H54 (cell line): ENCODE measurements at regions not wholly inside any gene's neighbourhood (a gene's known extent, or its start where the extent isn't known, plus 50 kb on each side); places are given as distances from the start of the nearest gene placed in this dataset.

ENCODE experiments used
- DNase-seq: peaks from one replicate; pipeline ENCODE4 v3.0.0; 2011; ENCODE audit warnings: low spot score, mixed read lengths; ENCODE audit not compliant: insufficient read length
- FAIRE-seq: peaks from 3 replicates; lab custom pipeline; 2011; peaks lifted over from hg19 to GRCh38; lab: Jason Lieb, UNC
- POLR2A ChIP-seq: IDR thresholded peaks from 2 replicates; pipeline ENCODE4 v1.6.1; 2011; ENCODE audit warnings: low read depth, mild to moderate bottlenecking, low read length

- DNase-seq (no peak), FAIRE-seq (no peak)
- TF ChIP-seq POLR2A, result no peak
These were observed 197.1 kb upstream of the PDE5A start for GRCh38 chr4:119825696-119826095.

DNA sequence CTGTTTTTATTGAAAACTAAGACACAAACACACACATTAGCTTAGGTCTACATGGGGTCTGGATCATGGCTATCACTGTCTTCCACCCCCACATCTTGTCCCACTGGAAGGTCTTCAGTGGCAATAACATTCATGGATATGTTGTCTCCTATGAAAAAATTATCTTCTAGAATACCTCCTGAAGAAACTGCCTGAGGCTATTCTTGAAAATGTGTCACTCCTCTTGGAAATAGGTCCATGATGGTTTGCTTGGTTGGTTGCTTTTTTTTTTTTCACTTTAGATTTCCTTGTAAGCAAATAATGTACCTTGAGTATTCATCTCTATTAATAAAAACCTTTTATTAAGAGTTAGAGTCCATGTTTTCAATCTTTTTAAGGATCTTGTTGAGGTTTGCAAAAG, 195.3 kb upstream of the PDE5A start:
- FAIRE-seq (no peak), DNase-seq (no peak)
- no peak for TF ChIP-seq POLR2A

DNA sequence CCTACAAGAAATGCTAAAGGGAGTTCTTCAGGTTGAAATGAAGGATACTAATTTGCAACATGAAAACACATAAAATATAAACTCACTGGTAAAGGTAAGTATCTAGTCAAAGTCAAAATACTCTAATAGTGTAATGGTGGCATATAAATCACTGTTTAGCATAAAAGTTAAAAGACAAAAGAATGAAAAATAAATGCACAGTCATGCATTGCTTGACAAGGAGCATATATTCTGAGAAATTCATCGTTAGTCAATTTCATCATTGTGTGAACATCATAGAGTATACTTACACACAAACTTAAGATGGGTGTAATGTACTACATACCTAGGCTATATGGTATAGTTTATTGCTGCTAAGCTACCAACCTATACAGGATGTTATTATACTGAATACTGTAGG, 194.4 kb upstream of the PDE5A start:
- DNase-seq (no peak), FAIRE-seq (no peak)
- TF ChIP-seq POLR2A, result no peak

DNA sequence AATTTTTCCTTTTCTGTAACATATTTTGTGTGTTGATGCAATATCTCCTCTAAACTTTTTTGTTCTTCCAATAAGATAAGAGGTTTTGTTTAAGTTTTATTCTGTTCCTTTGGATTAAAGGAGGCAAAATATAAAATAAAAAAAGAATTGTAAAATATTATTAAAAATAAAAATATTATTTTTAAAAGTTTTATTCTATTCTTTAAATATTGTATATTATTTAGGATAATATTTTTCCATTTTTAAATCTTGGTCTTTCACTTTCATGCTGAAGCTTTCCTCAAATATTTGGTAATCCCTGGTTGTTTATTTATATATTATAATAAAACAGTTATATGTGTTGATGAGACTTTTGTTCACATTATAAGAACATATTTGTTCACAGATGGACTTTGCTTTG, 187.9 kb upstream of the PDE5A start:
- DNase-seq (no peak), FAIRE-seq (no peak)
- no peak for TF ChIP-seq POLR2A

DNA sequence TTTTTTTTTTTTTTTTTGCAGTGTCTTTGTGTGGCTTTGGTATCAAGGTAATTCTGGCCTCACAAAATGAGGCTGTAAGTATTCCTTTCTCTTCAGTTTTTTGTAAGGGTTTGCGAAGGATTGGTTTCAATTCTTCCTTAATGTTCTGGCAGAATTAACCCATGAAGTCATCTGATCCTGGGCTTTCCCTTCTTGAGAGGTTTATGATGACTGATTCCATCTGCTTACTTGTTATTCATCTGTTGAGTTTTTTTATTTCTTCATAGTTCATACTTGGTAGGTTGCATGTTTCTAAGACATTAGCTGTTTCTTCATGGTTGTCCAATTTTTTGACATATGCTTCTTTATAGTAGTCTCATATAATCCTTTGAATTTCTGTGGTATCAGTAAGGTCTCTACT, 181.4 kb upstream of the PDE5A start:
- FAIRE-seq (no peak), DNase-seq (no peak)
- no peak for TF ChIP-seq POLR2A

GRCh38 chr4:119804404-119804803, 175.8 kb upstream of the PDE5A start:
- TF ChIP-seq POLR2A, result no peak
- DNase-seq (no peak), FAIRE-seq (no peak)

DNA sequence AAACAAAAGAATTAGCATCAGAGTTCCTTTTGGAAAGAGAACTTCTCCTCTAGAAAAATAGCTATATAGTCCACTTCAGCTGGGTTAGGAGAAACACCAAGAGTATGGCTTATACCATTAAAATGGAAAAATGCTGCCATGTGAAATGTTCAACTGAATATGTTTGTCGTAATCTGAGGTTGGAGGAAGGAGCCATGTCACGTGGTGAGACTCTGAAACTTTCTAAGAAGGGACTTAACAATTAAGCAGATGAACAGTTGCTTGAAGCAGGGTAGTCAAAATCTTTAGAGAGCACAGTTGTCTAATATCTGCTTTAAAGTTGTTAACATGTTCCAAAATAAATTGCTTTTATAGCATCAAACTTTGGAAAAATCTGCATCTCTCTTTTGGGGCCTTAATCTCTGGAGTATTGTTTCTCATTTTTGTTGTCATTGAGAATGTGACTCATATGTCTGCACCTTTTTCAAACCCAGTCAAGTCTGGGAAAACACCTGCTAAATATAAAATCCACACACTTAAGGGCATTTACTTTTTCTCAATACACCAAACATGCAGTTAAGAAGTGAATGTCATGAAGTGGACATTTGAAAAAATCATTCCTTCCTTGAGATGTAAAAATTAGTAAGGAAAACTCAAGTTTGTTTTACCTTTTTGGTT, 168.8 kb upstream of the PDE5A start:
- DNase-seq, result no peak
- TF ChIP-seq POLR2A, result no peak
- no peak for FAIRE-seq

DNA sequence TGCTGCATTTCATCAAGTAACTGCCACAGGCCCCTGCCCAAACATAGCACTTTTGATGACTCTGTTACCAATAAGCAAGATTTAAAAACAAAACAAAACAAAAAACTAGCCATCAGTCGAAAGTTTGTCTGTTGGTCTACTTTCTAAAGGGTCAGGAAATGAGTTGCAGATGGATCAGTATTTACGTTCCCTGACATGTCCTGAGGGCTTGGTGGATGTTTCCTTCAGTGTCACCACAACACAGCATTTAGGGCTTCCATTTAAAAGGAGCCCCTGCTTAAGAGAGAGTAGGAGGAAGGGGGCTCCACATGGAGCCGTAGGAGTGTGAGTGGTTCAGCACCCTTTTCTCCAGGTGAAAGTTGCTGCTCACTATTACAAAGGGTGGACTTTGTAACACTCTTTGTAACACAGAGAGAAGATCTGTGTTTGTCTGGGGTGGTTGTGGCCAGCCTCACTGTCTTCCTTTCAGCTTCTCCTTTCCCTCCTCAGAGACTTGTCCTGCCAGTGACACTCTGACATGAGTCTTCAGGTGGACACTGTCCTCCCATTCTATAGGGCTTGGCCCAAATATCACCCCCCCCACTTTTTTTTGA, 167.5 kb upstream of the PDE5A start:
- no peak for TF ChIP-seq POLR2A
- DNase-seq (no peak), FAIRE-seq (no peak)

- DNase-seq (no peak), FAIRE-seq (no peak)
- TF ChIP-seq POLR2A, result no peak
These were observed 166.1 kb upstream of the PDE5A start for GRCh38 chr4:119794681-119795080.

- FAIRE-seq (no peak), DNase-seq (no peak)
- no peak for TF ChIP-seq POLR2A
These were observed 165.5 kb upstream of the PDE5A start for GRCh38 chr4:119794113-119794512.

DNA sequence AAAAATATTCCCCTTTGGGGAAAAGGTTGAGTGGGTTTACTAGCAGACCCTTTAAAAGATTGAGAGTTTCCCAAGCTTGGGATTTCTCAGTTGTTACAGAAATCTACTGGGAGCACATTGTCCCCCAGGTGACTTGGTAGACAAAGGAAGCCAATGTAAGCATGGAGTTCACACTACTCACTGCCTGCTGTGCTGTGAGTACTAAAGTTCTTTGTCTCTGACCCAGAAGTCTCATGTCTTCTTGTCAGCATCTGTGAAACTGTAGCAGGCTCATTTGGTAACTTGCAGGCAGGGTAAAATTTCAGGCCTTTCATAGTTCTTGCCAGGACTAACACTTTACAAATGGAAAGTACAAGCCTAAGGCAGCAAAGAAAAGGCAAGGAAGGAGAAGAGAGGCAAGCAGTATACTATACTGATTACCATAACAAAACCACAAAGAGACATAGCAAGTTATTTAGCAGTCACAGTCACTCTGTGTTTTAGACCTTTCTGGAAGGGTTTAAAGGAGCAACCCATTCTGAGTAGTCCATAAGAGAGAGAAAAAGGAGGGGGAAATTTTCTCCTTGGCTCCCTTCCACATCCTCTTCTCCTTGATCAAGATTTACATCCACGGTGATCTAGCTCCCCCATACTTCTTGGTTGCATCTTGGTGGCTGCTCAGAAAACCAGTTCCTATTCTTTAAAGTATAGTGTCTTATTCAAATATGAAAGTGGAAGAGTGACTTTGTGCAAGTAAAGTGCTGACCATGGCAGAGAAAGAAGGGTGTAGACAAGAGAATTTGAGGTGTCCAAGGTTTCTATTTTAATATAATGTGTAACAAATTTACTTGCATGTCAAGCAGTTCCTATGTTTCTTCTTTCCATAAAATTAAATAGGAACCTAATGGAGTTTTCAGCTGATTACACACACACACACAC, 160.0 kb upstream of the PDE5A start:
- no peak for TF ChIP-seq POLR2A
- DNase-seq (no peak), FAIRE-seq (no peak)

GRCh38 chr4:119785963-119786362, 157.4 kb upstream of the PDE5A start:
- no peak for FAIRE-seq
- DNase-seq, result no peak
- TF ChIP-seq POLR2A, result no peak

DNA sequence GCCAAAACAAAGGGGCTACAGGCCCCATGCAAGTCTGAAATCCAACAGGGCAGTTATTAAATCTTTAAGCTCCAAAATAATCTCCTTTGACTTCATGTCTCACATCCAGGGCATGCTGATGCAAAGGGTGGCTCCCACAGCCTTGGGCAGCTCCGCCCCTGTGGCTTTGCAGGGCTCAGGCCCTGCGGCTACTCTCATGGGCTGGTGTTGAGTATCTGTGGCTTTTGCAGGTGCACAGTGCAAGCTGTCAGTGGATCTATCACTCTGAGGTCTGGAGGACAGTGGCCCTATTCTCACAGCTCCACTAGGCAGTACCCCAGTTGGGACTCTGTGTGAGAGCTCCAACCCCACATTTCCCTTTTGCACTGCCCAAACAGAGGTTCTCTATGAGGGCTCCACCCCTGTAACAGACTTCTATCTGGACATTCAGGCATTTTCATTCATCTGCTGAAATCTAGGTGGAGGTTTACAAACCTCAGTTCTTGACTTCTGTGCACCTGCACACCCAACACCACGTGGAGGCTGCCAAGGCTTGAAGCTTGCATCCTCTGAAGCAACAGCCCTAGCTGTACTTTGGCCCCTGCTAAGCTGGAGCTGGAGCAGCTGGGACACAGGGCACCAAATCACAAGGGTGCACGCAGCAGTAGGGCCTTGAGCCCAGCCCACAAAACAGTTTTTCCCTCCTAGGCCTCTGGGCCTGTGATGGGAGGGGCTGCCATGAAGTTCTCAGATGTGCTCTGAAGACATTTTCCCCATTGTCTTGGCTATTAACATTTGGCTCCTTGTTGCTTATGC, 154.8 kb upstream of the PDE5A start:
- DNase-seq, result no peak
- no peak for TF ChIP-seq POLR2A
- no peak for FAIRE-seq
